ENCODE measurements at regions not wholly inside any gene's neighbourhood (a gene's known extent, or its start where the extent isn't known, plus 50 kb on each side); places are given as distances from the start of the nearest gene placed in this dataset.

DNA sequence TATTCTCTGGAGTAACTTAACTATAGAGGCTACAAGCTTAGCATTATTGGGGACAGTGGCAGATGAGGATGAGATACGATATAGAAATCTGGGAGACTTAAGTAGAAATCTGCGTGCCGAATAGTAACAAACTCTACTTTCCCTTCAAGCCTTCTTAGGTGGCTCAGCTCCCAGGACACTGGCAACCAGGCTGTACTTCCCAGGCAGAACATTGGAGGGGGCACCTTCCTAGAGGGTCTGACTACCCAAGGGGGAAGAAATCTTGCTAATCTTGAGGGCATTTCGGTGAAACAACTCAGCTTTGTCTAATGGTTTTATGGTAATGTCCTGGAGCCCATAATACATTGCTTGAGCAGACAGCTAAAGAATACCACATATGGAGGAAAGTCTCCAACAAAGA lies 126.2 kb upstream of the DTNA start:
- in situ Hi-C loops (cut with HindIII; ENCODE audit: low sequenced_read_pairs), result loop anchor here (5.0 kb wide), 1 partner anchor 72 kb away; no protein-coding TSS in a partner anchor

DNA sequence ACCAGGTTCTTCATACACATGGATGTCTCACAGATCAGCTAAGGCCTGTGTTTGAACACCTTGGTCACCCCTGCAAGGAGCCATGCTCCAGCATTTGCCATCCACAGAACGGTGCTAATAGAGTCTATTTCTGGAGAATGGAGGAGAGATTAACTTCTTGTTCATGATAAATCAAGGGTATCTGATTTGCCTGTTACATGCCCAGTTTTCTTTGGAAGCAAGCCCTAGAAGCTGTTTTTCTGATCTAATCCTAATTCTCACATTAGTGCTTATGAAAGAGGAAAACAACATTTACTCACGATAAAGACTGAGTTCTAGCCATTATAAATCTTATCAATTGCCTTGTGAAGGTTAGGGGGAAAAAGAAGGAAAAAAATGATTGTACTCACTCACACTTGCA lies 119.6 kb upstream of the DTNA start:
- in situ Hi-C loops (cut with HindIII; ENCODE audit: low sequenced_read_pairs), result no loop called here

DNA sequence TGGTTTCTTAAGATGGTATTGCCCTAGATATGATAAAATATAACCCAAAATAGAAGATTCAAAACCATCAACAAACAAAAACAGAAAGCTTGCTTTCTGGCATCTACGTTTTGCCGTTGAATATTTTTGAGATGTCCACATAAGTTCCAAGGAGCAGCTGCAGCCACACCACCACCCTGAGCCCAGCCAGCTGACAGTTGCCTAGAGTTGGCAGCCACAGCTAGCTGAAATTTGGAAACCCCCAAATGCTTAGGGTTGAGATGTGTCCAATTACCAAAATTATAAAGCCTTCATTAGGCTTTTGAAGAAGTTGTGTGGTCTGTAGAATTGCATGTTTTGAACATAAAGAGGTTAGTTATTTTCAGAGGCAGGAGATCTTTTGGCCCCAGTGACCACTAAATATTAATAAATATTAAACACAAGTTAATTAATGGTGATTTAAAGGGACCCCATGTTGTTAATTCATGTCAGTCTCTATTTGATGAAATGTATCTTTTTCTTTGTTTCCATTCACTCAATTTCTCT lies 118.1 kb upstream of the DTNA start:
- in situ Hi-C loops (cut with HindIII; ENCODE audit: low sequenced_read_pairs), result no loop called here

DNA sequence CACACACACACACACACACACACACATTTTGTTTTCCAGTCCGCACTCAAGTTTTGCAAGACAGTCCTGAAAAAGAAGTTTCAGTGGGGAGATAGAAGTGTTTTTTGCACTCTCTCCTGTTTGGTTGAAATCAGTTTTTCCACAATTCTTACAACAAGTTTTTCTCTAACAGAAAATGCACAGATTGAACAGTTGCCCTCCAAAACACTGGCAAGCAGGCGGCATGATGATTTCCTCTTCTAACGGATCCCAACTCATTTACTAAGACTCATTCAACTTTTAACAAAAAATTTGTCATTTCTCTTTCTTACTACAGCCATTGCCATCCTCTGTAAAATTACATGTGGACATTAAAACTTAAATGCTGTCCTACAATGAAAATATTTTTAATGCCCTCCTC lies 117.6 kb upstream of the DTNA start:
- in situ Hi-C loops (cut with HindIII; ENCODE audit: low sequenced_read_pairs), result no loop called here

DNA sequence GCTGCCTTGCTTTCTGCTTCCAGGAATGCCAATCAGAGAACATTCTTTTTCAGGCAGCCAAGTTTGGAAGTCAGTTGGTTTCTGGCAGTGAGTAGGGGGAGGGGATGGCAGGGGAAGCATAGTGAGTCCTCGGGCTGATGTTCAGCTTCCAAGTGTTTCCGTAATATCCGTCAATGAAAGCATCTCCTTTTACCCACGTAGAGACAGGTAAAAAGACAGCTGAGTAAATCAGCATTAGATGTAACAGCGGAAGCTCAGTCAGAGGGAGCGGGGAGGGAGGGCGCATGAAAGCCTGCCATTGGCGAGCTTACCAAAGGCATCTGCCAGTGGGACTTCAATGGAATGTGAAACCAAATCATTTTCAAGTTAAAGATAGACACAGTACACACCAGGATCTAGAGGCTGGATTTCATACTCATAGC lies 117.1 kb upstream of the DTNA start:
- in situ Hi-C loops (cut with HindIII; ENCODE audit: low sequenced_read_pairs), result no loop called here

DNA sequence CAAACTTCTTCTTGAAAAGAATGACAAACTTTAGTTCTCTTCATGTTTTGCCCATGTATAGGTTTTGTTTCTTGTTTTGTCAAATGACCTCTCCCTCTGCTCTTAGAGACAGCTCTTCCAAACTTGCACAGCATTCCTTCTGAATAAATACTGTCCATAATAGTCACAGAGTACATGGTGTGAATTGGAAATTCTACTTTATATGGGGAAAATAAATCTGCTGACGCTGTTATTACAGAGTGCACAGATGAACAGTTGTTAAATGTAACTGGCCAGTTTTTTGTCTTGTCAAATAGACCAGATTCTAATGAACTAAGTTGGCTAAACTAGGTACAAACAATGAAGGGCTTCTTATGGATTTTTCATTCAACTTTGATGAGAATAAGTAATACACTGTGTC lies 115.8 kb upstream of the DTNA start:
- in situ Hi-C loops (cut with HindIII; ENCODE audit: low sequenced_read_pairs), result no loop called here

DNA sequence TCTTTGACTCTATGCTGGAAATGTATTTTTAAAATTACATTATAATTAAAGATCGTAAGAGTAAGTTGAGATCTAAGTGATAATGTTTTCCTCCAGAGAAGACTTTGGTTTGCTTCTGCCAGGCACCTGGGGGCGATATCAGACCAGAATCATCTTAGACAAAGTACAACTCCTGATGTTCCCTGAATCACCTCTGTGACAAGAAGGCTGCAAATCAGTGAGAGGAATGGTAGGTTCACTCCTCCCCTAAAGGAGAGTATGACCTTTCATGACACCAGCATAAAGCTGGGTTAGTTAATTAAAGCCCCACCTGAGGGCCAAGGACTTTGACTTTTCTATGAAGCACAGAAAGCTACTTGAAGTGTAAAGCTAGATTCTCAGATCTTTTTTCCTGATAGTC lies 114.4 kb upstream of the DTNA start:
- in situ Hi-C loops (cut with HindIII; ENCODE audit: low sequenced_read_pairs), result no loop called here

DNA sequence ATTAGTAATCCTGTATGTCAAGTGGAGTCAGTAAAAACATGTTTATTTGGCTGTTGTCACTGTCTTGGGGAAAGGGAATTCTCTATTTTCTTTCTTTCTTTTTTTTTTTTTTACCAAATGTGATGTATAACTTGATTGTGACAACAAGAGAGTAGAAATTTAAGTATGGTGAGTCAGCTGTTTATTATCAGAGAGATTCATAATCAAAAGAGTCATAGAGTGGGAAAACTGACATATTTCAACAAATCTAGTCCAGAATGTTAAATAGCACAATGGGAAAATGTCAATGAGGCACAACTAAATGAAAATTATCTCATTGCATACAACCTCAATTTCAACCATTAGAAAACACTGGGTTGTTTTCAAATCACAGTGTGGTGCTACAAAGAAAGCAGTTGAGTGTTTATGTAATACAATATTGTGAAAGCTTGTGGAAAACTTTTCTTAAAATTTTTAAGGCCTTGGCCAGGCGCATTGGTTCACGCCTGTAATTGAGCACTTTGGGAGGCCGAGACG lies 111.9 kb upstream of the DTNA start:
- in situ Hi-C loops (cut with HindIII; ENCODE audit: low sequenced_read_pairs), result no loop called here

DNA sequence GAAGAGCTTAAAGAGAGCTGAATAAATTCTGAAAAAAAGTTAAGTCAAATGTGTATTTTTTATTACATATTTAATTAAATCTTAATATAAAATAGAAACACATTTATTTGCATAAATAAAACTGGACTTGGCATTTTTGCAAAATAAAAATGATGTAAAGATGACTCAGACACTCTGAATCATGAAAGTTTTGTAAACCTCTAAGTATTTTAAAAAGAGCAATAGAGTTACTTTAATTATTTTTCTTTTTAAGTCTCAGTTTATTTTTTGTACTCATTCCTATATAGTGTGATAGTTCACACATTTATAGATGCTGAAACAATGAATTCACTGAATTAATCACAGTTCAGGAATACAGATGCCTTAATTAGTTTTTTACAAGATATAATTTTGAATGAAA lies 109.9 kb upstream of the DTNA start:
- in situ Hi-C loops (cut with HindIII; ENCODE audit: low sequenced_read_pairs), result no loop called here

DNA sequence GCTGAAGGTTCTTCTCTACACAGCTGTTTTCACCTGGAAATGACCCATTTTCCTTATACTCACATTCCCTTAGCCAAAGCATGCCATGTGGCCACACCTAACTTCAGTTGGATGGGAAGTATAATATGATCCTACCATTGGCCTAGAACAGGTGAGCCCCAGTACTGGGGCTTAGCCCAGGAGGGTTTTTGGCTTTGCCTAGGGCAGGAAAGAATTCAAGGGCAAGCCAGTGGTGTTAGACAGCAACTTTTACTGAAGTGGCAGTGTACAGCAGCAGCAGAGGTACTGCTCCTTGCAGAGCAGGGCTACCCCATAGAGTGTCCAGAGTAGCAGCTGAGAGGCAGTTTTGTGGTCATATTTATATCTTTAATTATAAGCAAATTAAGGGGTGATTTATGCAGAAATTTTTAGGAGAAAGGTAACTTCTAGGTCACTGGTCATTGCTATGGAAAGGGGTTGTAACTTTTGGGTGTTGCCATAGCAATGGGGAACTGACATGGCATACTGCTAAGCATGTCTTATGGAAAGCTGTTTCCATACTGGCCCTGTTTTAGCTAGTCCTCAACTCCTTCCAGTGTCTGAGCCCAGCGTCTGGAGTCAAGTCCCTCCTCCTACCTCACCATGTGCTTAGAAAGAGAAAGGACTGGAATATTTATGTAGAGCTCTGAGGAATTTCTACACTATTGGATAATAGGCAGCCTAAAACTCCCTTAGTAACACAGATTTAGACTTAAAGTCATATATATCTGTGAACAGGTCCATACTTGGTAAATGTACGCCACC lies 109.0 kb upstream of the DTNA start:
- in situ Hi-C loops (cut with HindIII; ENCODE audit: low sequenced_read_pairs), result no loop called here

DNA sequence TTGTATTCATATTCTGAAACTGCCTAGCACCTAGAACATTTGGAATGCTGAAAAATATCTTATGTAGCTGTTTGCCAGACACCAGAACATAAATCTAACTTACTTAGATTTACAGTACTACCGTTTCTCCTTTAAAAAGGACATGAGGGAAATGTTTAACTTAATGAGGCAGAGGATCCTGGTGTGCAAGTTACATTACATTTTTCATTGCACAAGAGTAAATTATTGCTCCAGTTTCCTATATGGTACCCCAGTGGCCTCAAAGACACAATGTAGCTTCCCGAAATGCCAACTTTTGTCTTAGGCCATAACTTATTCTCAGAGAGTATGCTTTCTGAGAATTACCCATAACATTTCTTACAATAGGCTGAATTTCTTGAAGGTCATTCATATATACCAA lies 105.5 kb upstream of the DTNA start:
- in situ Hi-C loops (cut with HindIII; ENCODE audit: low sequenced_read_pairs), result no loop called here

DNA sequence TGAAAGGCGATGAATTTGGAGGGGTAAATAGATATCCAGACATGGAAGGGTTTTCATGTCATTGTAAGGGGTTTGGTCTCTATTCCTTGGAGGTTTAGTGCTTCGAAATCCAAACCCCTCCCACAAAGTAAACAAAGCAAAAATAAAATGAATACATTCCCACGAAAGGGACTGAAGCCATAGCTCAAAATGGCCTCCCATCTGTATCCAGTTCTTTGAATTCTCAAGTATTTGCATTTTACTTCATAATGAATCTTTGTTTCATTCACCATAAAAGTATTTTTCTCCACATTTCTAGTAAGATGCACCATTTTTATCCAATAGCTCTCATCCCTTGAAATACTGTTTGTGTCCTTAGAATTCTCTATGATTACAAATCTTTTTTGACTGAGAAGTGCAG lies 103.2 kb upstream of the DTNA start:
- in situ Hi-C loops (cut with HindIII; ENCODE audit: low sequenced_read_pairs), result no loop called here

DNA sequence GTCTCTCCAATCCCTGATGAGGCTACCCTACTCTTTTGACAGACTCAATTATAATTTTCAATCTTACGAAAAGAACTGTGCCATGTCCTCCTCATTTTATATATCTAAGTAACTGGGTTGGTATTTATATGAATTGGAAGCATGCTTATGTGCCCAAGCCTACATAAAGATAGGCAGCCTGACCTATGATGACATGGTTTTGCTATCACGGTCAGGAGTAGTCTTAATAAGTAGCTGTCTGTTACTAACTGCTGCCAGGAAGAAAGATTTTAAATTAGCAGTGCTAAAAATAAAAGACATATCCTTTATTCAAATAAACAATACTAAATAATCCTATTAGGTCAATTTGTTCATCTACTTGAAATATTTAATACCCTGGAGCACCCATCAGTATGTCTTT lies 102.0 kb upstream of the DTNA start:
- in situ Hi-C loops (cut with HindIII; ENCODE audit: low sequenced_read_pairs), result no loop called here

DNA sequence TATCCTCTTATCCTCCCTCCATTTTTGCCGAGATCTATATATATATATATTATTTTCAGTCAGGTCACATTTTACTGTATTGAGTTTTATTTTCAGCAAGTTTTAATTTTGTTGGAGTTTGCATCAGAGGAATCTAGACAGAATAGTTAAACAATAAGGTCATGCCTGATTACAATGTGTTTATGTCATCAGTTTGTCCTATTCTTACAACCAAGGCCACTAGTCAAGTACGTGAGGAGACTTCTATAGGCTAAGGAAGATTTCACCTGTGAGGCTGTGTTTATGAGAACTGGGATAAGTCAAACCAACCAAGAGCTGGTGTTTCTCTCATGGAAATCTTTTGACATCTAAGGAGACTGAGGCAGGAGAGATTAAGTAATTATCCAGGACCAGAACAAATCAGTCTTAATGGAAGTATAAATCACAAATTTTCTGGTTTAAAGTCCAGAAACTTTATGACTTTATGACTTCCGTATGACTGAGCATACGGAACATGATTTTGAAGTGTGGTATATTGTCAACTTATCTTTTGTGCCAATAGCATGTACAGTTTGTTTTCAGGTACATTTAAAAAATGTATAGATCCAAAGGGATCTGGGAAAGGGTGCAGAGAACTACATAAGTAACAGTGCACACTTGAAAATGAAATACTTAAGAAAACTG lies 100.0 kb upstream of the DTNA start:
- in situ Hi-C loops (cut with HindIII; ENCODE audit: low sequenced_read_pairs), result no loop called here

DNA sequence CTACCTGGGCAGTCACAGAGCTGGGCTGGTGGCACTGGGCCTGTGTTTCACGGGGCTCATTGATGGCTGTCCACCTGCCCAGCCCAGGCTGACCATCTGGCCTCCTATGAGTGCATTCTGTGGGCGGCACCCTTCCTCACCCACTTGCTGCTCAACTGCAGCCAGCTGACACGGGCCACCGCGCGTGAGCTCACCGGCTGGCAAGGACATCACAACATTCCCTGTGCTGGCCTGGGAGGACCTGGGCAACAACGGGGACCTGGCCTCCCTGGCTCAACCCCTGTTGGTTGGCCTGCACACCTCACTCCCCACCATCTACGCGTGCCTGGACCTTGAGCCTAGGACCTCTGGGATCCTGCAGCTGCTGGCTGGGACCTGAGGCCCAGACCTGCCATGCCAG lies 98.2 kb upstream of the DTNA start:
- in situ Hi-C loops (cut with HindIII; ENCODE audit: low sequenced_read_pairs), result no loop called here

DNA sequence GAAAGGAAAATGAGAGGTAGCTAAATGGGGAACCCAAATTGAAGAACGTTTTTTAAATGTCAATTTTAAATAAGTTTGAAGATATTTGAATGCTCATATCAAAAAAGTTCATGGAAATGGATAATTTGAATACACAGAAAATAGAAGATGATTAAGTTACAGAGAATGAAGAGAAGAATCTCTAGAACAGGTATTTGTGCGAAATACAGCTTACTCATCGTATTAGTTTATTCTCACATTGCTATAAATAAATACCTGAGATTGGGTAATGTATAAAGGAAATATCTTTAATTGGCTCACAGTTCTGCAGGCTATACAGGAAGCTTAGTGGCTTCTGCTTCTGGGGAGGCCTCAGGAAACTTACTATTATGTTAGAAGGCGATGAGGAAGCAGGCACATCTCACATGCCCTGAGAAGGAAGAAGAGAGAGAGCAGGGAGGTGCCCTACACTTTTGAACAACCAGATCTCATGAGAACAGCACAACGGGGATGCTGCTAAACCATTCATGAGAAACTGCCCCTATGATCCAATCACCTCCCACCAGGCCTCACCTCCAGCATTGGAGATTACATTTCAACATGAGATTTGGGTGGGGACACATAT lies 89.7 kb upstream of the DTNA start:
- in situ Hi-C loops (cut with HindIII; ENCODE audit: low sequenced_read_pairs), result no loop called here

DNA sequence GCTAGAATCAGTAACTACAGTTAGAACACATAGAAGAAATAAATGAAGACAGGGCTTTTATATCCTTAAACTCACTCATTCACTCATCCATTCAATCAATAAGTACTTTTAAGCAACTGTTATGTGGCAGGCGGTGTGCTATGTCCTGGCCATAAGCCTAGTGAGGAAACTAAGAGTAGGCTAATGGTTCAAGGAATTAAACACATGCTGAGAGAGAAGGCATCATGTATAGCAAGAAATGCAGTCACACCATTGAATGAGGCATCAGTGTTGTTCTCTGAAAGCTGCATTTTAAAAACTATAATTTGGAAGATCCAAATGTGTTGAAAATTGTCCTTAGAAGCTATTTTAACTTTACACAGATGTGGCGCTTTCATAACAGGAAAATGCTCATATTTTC lies 86.5 kb upstream of the DTNA start:
- in situ Hi-C loops (cut with HindIII; ENCODE audit: low sequenced_read_pairs), result no loop called here

DNA sequence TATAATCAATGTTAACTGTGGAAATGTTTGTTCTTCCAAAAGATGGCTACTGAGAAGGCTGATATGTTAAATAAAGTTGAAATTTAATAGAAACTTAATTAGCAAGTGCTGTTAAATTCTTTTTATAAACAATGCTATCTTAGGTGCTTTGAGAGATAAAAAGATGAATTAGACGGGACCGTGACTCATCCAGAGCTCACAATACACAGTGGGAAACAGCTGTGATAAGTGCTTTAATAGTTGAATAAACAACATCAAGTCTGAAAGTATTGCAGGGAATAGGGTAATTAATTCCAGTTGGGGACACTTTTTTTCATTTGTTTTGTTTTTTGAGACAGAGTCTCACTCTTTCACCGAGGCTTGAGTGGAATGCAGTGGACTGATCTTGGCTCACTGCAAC lies 85.5 kb upstream of the DTNA start:
- in situ Hi-C loops (cut with HindIII; ENCODE audit: low sequenced_read_pairs), result no loop called here

DNA sequence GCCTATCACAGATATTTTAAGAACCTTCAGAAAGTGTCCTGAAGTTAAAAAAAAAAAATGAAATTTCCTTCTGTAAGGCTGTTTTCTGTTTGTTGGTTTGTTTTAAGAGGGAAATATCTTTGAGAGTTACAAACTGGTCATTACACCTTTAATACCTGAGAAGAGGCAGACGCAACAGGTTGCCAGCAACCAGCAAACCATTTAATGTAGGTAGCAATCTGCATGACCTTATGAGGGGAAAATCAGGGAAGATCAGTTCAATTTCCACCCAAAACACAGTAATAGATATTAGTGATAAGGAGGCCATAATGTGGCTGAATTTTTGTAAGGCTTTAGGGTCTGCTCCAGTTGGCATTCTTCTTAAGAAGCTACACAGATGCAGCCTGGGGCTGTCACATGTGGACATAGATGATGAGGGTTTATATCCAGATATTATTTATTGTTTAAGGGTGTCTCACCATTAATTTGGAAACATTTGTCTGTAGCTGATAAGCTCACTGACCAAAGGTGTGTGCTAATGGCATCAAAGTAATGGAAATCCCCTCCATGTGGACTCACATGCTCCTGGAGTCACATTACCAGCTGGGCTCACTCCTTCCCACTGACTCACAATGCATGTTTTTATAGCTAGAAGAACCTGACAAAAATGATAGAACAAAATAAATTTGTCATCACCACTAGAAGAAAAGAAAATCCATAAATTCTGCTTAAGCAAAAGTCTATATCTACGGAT lies 83.5 kb upstream of the DTNA start:
- in situ Hi-C loops (cut with HindIII; ENCODE audit: low sequenced_read_pairs), result no loop called here

DNA sequence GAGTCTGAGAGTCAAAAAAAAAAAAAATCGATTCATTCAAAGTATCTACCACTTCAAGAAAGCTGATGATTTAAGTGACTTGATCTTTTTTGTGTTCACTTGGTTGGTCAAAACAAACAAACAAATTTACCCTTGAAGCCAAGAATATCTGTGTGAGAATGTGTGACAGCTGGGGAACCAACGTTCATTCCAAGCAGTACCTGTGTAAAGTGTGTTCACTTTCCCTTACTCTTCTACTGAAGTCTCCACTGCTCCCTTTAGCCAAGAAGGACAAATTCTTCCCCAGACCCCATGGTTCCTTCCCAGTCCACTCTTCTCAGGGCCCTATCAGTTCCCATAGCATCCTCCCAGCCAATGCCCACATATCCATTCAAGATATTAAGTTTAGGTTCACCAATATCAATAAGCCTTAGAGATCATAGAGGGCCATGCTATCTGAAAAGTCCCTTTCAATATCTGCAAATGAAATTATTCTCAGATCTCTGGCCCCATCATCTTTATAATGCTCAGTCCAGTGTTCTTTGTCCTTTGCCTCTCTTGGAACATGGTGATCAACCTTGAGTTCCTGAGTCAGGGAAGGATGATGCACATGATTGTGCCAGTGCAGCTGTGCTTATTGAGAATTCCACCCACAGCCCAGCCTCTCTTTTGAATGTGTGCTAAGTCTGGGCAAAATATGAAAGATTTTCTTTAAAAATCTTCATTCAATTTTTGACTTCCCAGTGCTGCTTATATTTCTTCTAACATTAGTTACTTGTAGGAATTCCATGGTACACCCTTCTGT lies 82.8 kb upstream of the DTNA start:
- in situ Hi-C loops (cut with HindIII; ENCODE audit: low sequenced_read_pairs), result no loop called here

Measured in endothelial cell of hepatic sinusoid (primary cell).